CD4-positive, alpha-beta T cell (primary cell): ENCODE measurements at regions not wholly inside any gene's neighbourhood (a gene's known extent, or its start where the extent isn't known, plus 50 kb on each side); places are given as distances from the start of the nearest gene placed in this dataset.

Source experiments
- ATAC-seq: fragments of 200-7000 bp; cut with Tn5 transposase; one replicate; pipeline ENCODE4 v1.10.0; 2022; ENCODE audit warnings: mild to moderate bottlenecking; ENCODE audit not compliant: poor library complexity
- CTCF ChIA-PET: fragments of 350-600 bp; sonication (Branson Sonifier 250); formaldehyde crosslinking; loops from one replicate; lab custom pipeline; 2021; ENCODE audit warnings: antibody characterized with exemption, inconsistent platforms; lab: Charles Lee
- POLR2A ChIA-PET: fragments of 350-600 bp; sonication (Branson Sonifier 250); formaldehyde crosslinking; loops from one replicate; lab custom pipeline; 2021; ENCODE audit warnings: antibody characterized with exemption, inconsistent platforms; lab: Charles Lee
- DNase-seq, 14 experiments: peaks; one replicate each; pipeline ENCODE4 v3.0.0-alpha.2; 2013 to 2020; ENCODE audit warnings: mixed read lengths in 2 of 14
- H3K27ac ChIP-seq, 2 donors: one replicate each; pipeline versions ENCODE4 v1.5.1 to v1.7.0; 2013; ENCODE audit warnings: low read length in 2 of 2, low read depth in 1 of 2, mild to moderate bottlenecking in 1 of 2
- H3K27me3 ChIP-seq, 2 experiments: 1 replicate in 1 of 2; 2 replicates in 1 of 2; pipeline versions ENCODE4 v1.6.1 to v1.7.0; 2013; ENCODE audit warnings: low read length in 2 of 2, control low read depth in 1 of 2, mild to moderate bottlenecking in 1 of 2, moderate library complexity in 1 of 2; ENCODE audit not compliant: insufficient read depth in 2 of 2, control insufficient read depth in 1 of 2
- H3K36me3 ChIP-seq: one replicate; pipeline ENCODE4 v1.6.1; 2013; ENCODE audit warnings: low read length, control low read depth; ENCODE audit not compliant: insufficient read depth
- H3K4me1 ChIP-seq: one replicate; pipeline ENCODE4 v1.6.1; 2013; ENCODE audit warnings: low read length, control low read depth; ENCODE audit not compliant: insufficient read depth
- H3K4me3 ChIP-seq: one replicate; pipeline ENCODE4 v1.5.1; 2013; ENCODE audit warnings: mild to moderate bottlenecking, low read length, moderate library complexity
- H3K9me3 ChIP-seq, 2 experiments: 1 replicate in 1 of 2; 2 replicates in 1 of 2; pipeline versions ENCODE4 v1.6.1 to v1.7.0; 2013; ENCODE audit warnings: low read length in 2 of 2, mild to moderate bottlenecking in 2 of 2, control low read depth in 1 of 2, moderate library complexity in 1 of 2; ENCODE audit not compliant: control insufficient read depth in 1 of 2, insufficient read depth in 1 of 2
- H3K27ac Mint-ChIP-seq: one replicate; pipeline ENCODE4 v1.8.0; 2020; ENCODE audit warnings: mixed read lengths
- H3K27me3 Mint-ChIP-seq: one replicate; pipeline ENCODE4 v1.8.0; 2021; ENCODE audit warnings: mixed read lengths
- H3K36me3 Mint-ChIP-seq: one replicate; pipeline ENCODE4 v1.8.0; 2021; ENCODE audit warnings: low read depth, mixed read lengths
- H3K4me1 Mint-ChIP-seq: one replicate; pipeline ENCODE4 v1.8.0; 2021; ENCODE audit warnings: low read depth, mixed read lengths
- H3K4me3 Mint-ChIP-seq: one replicate; pipeline ENCODE4 v1.8.0; 2020; ENCODE audit warnings: mild to moderate bottlenecking, mixed read lengths
- H3K9me3 Mint-ChIP-seq: one replicate; pipeline ENCODE4 v1.8.0; 2020; ENCODE audit warnings: mixed read lengths
- CTCF ChIP-seq: fragments of 200-600 bp; IDR thresholded peaks from one replicate; pipeline ENCODE4 v1.8.0; 2022; ENCODE audit warnings: antibody characterized with exemption, mild to moderate bottlenecking
- intact Hi-C, 2 experiments: fragments of 100-400 bp; cut with DNase I in 1 of 2; cut with micrococcal nuclease in 1 of 2; formaldehyde crosslinking; loops; one replicate each; pipeline versions ENCODE4 v1.15.1 to v1.9.0; 2023 to 2025; cut with DNase I, micrococcal nuclease

- Mint-ChIP-seq H3K27ac (no peak overlapping the region), H3K4me3 (no peak overlapping the region), H3K27me3 (no peaks in the 10 kb centered on the region), H3K9me3 (no peaks in the 10 kb centered on the region), H3K36me3 (no peaks in the 10 kb centered on the region), H3K4me1 (no peaks in the 10 kb centered on the region)
- CTCF ChIA-PET, result no interaction called here
- Histone ChIP-seq H3K9me3 (no peaks in the 10 kb centered on the region), H3K27me3 (no peaks in the 10 kb centered on the region), H3K4me3 (no peak overlapping the region), H3K36me3 (no peaks in the 10 kb centered on the region), H3K4me1 (no peaks in the 10 kb centered on the region), H3K27ac (no peak overlapping the region)
- TF ChIP-seq CTCF, result no peak
- no peak for ATAC-seq
- POLR2A ChIA-PET, result no interaction called here
- intact Hi-C loops, result no loop called here
- DNase-seq, result no peak
Observed at GRCh38 chr14:22252686-22253085, 336.3 kb downstream of the DAD1 start.

DNA sequence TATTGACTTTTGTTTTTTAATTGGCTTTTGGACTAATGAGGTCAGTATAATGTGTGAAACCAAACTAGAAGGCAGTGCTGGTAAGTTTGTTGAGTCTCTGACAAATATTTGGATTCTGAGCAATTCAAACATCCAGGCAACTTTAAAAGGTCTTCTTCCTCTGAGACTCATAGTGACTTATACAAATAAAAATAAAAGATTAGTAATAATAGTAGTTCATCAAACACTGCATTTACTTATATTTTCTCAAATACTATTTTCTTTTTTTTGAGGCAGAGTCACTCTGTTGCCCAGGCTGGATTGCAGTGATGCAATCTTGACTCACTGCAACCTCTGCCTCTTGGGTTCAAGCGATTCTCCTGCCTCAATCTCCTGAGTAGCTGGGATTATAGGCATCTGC is 337.9 kb downstream of the DAD1 start:
- Histone ChIP-seq H3K9me3 (no peaks in the 10 kb centered on the region), H3K27me3 (no peaks in the 10 kb centered on the region), H3K4me1 (no peaks in the 10 kb centered on the region), H3K36me3 (no peaks in the 10 kb centered on the region), H3K4me3 (no peak overlapping the region), H3K27ac (no peak overlapping the region)
- ChIA-PET CTCF (no interaction called here), POLR2A (no interaction called here)
- DNase-seq, result no peak
- no peak for TF ChIP-seq CTCF
- H3K27ac Mint-ChIP-seq, result no peak overlapping the region
- no peaks in the 10 kb centered on the region for H3K36me3 Mint-ChIP-seq
- no peaks in the 10 kb centered on the region for H3K9me3 Mint-ChIP-seq
- no peak overlapping the region for H3K4me3 Mint-ChIP-seq
- no peak for ATAC-seq
- no peaks in the 10 kb centered on the region for H3K27me3 Mint-ChIP-seq
- H3K4me1 Mint-ChIP-seq, result no peaks in the 10 kb centered on the region
- intact Hi-C loops, result no loop called here

GRCh38 chr14:22249770-22250169 is 339.3 kb downstream of the DAD1 start:
- Histone ChIP-seq H3K4me1 (no peaks in the 10 kb centered on the region), H3K9me3 (no peaks in the 10 kb centered on the region), H3K36me3 (no peaks in the 10 kb centered on the region), H3K27ac (no peak overlapping the region), H3K27me3 (no peaks in the 10 kb centered on the region), H3K4me3 (no peak overlapping the region)
- no peak overlapping the region for H3K27ac Mint-ChIP-seq
- DNase-seq, result no peak
- POLR2A ChIA-PET, result no interaction called here
- CTCF ChIA-PET, result no interaction called here
- H3K27me3 Mint-ChIP-seq, result no peaks in the 10 kb centered on the region
- H3K9me3 Mint-ChIP-seq, result no peaks in the 10 kb centered on the region
- no peaks in the 10 kb centered on the region for H3K4me1 Mint-ChIP-seq
- H3K36me3 Mint-ChIP-seq, result no peaks in the 10 kb centered on the region
- no peak overlapping the region for H3K4me3 Mint-ChIP-seq
- no peak for ATAC-seq
- intact Hi-C loops, result no loop called here
- no peak for TF ChIP-seq CTCF
